ENCODE measurements at regions not wholly inside any gene's neighbourhood (a gene's known extent, or its start where the extent isn't known, plus 50 kb on each side); places are given as distances from the start of the nearest gene placed in this dataset.

- 76% methylated on average over 3 of the region's 3 CpGs for WGBS (ENCODE audit: low lambda C conversion rate, missing lambda C conversion rate)
- no peak for DNase-seq (ENCODE audit: low spot score)
- TF ChIP-seq EZH2 (IDR thresholded peaks at IDR 0.05; ENCODE audit: borderline replicate concordance) = no peak
- no peak for TF ChIP-seq EZH2phosphoT487 (IDR thresholded peaks at IDR 0.05; ENCODE audit: low read depth, severe bottlenecking, unreplicated experiment)
- TF ChIP-seq, protein P1, sequence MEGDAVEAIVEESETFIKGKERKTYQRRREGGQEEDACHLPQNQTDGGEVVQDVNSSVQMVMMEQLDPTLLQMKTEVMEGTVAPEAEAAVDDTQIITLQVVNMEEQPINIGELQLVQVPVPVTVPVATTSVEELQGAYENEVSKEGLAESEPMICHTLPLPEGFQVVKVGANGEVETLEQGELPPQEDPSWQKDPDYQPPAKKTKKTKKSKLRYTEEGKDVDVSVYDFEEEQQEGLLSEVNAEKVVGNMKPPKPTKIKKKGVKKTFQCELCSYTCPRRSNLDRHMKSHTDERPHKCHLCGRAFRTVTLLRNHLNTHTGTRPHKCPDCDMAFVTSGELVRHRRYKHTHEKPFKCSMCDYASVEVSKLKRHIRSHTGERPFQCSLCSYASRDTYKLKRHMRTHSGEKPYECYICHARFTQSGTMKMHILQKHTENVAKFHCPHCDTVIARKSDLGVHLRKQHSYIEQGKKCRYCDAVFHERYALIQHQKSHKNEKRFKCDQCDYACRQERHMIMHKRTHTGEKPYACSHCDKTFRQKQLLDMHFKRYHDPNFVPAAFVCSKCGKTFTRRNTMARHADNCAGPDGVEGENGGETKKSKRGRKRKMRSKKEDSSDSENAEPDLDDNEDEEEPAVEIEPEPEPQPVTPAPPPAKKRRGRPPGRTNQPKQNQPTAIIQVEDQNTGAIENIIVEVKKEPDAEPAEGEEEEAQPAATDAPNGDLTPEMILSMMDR (IDR thresholded peaks at IDR 0.05; ENCODE audit: poor library complexity) = no peak
These were observed 446.3 kb downstream of the TRAM1L1 start for GRCh38 chr4:116639070-116639577.

DNA sequence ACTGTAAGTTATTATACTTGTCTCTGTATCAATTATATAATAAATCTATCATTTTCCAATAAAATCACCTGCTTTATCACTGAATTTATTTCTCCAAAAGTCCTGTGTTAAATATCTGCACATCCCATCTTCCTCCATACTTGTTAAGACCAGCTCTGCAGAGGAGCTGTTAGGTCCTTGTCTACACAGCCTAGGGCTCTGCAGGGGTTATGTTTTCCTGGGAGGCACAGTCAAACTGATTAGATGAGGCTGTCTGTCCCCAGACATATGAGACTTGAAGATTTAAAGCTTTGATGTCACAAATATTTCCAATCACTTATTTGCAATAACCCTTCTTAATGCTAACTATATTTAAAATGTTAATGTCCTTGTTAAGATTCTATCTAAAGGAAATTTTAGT is 446.8 kb downstream of the TRAM1L1 start:
- no peak overlapping the region for H3K4me3 ChIP-seq
- H3K36me3 ChIP-seq (replicated peaks; ENCODE audit: insufficient read depth, low read depth) = no peaks in the 10 kb centered on the region
- TF ChIP-seq, protein P1 (IDR thresholded peaks at IDR 0.05; ENCODE audit: poor library complexity) = no peak
- TF ChIP-seq EZH2phosphoT487 (IDR thresholded peaks at IDR 0.05; ENCODE audit: low read depth, severe bottlenecking, unreplicated experiment) (no peak), EZH2 (IDR thresholded peaks at IDR 0.05; ENCODE audit: borderline replicate concordance) (no peak)

More at GRCh38 chr4:116639070-116639577, 446.3 kb downstream of the TRAM1L1 start:
- Histone ChIP-seq H3K27me3 (no peaks in the 10 kb centered on the region), H3K36me3 (replicated peaks; ENCODE audit: insufficient read depth, low read depth) (no peaks in the 10 kb centered on the region), H3K9me3 (ENCODE audit: low read depth) (no peaks in the 10 kb centered on the region), H4K20me1 (ENCODE audit: insufficient read depth, poor library complexity, severe bottlenecking) (no peaks in the 10 kb centered on the region), H2AFZ (no peak overlapping the region), H3K27ac (no peak overlapping the region), H3K9me2 (replicated peaks; ENCODE audit: insufficient read depth) (no peaks in the 10 kb centered on the region), H3K4me3 (no peak overlapping the region), H3K4me2 (no peak overlapping the region), H3K79me2 (no peaks in the 10 kb centered on the region), H3K4me1 (ENCODE audit: insufficient read depth) (no peaks in the 10 kb centered on the region)

DNA sequence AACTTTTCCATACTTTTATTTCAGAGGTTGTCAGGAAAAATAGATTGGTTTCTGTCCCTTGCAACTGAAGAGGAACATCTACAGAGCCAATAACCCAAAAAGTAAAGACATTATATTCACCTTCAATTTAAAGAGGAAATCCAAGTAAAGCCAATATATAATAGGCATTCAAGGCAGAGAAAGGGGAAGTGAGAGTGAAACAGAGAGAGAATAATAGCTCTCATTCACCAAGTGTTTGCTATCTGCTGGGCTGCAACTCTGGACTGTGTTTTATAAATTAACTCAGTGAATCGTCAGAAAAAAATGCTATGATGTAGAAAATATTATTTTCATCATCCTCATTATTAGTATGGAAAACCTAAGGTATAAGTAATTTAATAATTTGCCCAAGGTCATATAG is 448.5 kb downstream of the TRAM1L1 start:
- H3K4me3 ChIP-seq = no peak overlapping the region
- no peak overlapping the region for H3K27ac ChIP-seq
- 68% methylated on average over 1 of the region's 1 CpG for WGBS (ENCODE audit: low lambda C conversion rate, missing lambda C conversion rate)
- H3K4me2 ChIP-seq = no peak overlapping the region
- no peaks in the 10 kb centered on the region for H4K20me1 ChIP-seq (ENCODE audit: insufficient read depth, poor library complexity, severe bottlenecking)
- H3K9me2 ChIP-seq (replicated peaks; ENCODE audit: insufficient read depth) = no peaks in the 10 kb centered on the region
- no peaks in the 10 kb centered on the region for H3K36me3 ChIP-seq (replicated peaks; ENCODE audit: insufficient read depth, low read depth)
- H3K9me3 ChIP-seq (ENCODE audit: low read depth) = no peaks in the 10 kb centered on the region
- no peaks in the 10 kb centered on the region for H3K4me1 ChIP-seq (ENCODE audit: insufficient read depth)
- no peak for TF ChIP-seq EZH2phosphoT487 (IDR thresholded peaks at IDR 0.05; ENCODE audit: low read depth, severe bottlenecking, unreplicated experiment)
- TF ChIP-seq EZH2 (IDR thresholded peaks at IDR 0.05; ENCODE audit: borderline replicate concordance) = no peak
- TF ChIP-seq, protein P1 (IDR thresholded peaks at IDR 0.05; ENCODE audit: poor library complexity) = no peak
- H2AFZ ChIP-seq = no peak overlapping the region
- no peaks in the 10 kb centered on the region for H3K79me2 ChIP-seq
- DNase-seq (ENCODE audit: low spot score) = no peak
- no peaks in the 10 kb centered on the region for H3K27me3 ChIP-seq

More for the DNA sequence above, 446.8 kb downstream of the TRAM1L1 start:
- DNase-seq (ENCODE audit: low spot score) = no peak
- Histone ChIP-seq H3K27me3 (no peaks in the 10 kb centered on the region), H3K9me2 (replicated peaks; ENCODE audit: insufficient read depth) (no peaks in the 10 kb centered on the region), H3K4me2 (no peak overlapping the region), H2AFZ (no peak overlapping the region), H3K79me2 (no peaks in the 10 kb centered on the region), H3K9me3 (ENCODE audit: low read depth) (no peaks in the 10 kb centered on the region), H4K20me1 (ENCODE audit: insufficient read depth, poor library complexity, severe bottlenecking) (no peaks in the 10 kb centered on the region), H3K4me1 (ENCODE audit: insufficient read depth) (no peaks in the 10 kb centered on the region), H3K27ac (no peak overlapping the region)

DNA sequence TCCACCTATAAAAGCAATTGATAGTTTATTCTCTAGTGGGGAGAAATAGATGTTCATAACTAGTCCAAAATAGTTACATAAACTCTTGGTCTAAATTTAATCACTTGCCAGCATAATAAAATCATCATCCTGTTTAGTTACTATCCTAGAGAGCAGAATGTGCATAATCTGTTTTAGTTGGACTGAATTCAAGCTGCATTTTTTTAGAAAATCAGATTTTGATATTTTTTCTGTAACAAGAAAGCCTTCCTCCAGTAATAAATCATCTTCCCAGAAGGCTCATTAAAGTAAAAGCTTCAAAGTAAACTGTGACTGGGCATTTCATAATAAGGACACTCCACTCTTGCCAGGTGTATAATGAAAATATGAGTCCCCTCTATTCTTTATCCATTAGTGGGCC is 453.1 kb downstream of the TRAM1L1 start:
- no peak for DNase-seq (ENCODE audit: low spot score)
- no peak overlapping the region for H3K27ac ChIP-seq
- no peaks in the 10 kb centered on the region for H3K79me2 ChIP-seq
- H3K36me3 ChIP-seq (replicated peaks; ENCODE audit: insufficient read depth, low read depth) = no peaks in the 10 kb centered on the region
- no peaks in the 10 kb centered on the region for H3K9me3 ChIP-seq (ENCODE audit: low read depth)
- no peaks in the 10 kb centered on the region for H4K20me1 ChIP-seq (ENCODE audit: insufficient read depth, poor library complexity, severe bottlenecking)
- no peak overlapping the region for H3K4me2 ChIP-seq
- H3K27me3 ChIP-seq = no peaks in the 10 kb centered on the region
- TF ChIP-seq, protein P1 (IDR thresholded peaks at IDR 0.05; ENCODE audit: poor library complexity) = no peak
- TF ChIP-seq EZH2 (IDR thresholded peaks at IDR 0.05; ENCODE audit: borderline replicate concordance) (no peak), EZH2phosphoT487 (IDR thresholded peaks at IDR 0.05; ENCODE audit: low read depth, severe bottlenecking, unreplicated experiment) (no peak)
- H2AFZ ChIP-seq = no peak overlapping the region
- no peak overlapping the region for H3K4me3 ChIP-seq
- H3K4me1 ChIP-seq (ENCODE audit: insufficient read depth) = no peaks in the 10 kb centered on the region
- no peaks in the 10 kb centered on the region for H3K9me2 ChIP-seq (replicated peaks; ENCODE audit: insufficient read depth)

Data from hepatocyte (in vitro differentiated cells).